Activated B cell treated with CpG ODN at 0.5 μM for 24 hours (primary cell): ENCODE measurements at regions not wholly inside any gene's neighbourhood (a gene's known extent, or its start where the extent isn't known, plus 50 kb on each side); places are given as distances from the start of the nearest gene placed in this dataset.

Experiments
- ATAC-seq: fragments of 200-7000 bp; cut with Tn5 transposase; one replicate; pipeline ENCODE4 v1.10.0; 2021; ENCODE audit warnings: low read depth, mild to moderate bottlenecking, moderate library complexity
- CTCF ChIA-PET: fragments of 350-600 bp; sonication (Branson Sonifier 250); formaldehyde crosslinking; loops from one replicate; lab custom pipeline; 2021; ENCODE audit warnings: antibody characterized with exemption; lab: Charles Lee
- POLR2A ChIA-PET: fragments of 350-600 bp; sonication (Branson Sonifier 250); formaldehyde crosslinking; loops from one replicate; lab custom pipeline; 2021; ENCODE audit warnings: antibody characterized with exemption; lab: Charles Lee
- DNase-seq: peaks from one replicate; pipeline ENCODE4 v3.0.0; 2022
- H3K27ac Mint-ChIP-seq: one replicate; pipeline ENCODE4 v1.8.0; 2020; ENCODE audit warnings: mixed read lengths
- H3K27me3 Mint-ChIP-seq: one replicate; pipeline ENCODE4 v1.8.0; 2021; ENCODE audit warnings: mixed read lengths
- H3K36me3 Mint-ChIP-seq: one replicate; pipeline ENCODE4 v1.8.0; 2021; ENCODE audit warnings: low read depth, mixed read lengths
- H3K4me1 Mint-ChIP-seq: one replicate; pipeline ENCODE4 v1.8.0; 2021; ENCODE audit warnings: mixed read lengths
- H3K4me3 Mint-ChIP-seq: one replicate; pipeline ENCODE4 v1.8.0; 2020; ENCODE audit warnings: mild to moderate bottlenecking, mixed read lengths
- H3K9me3 Mint-ChIP-seq: one replicate; pipeline ENCODE4 v1.8.0; 2020; ENCODE audit warnings: mixed read lengths
- intact Hi-C: fragments of 100-400 bp; cut with micrococcal nuclease; formaldehyde crosslinking; loops from one replicate; pipeline ENCODE4 v1.15.1; 2024
- TF ChIP-seq, protein P1 (sequence below): fragments of 200-600 bp; IDR thresholded peaks from one replicate; pipeline ENCODE4 v1.8.0; 2022; ENCODE audit warnings: antibody characterized with exemption, mild to moderate bottlenecking

- no peaks in the 10 kb centered on the region for H3K27me3 Mint-ChIP-seq
- DNase-seq = no peak
- ChIA-PET CTCF (no interaction called here), POLR2A (no interaction called here)
- no peaks in the 10 kb centered on the region for H3K36me3 Mint-ChIP-seq
- intact Hi-C loops = no loop called here
- no peaks in the 10 kb centered on the region for H3K4me1 Mint-ChIP-seq
- H3K4me3 Mint-ChIP-seq = no peak overlapping the region
- no peak for ATAC-seq
- H3K9me3 Mint-ChIP-seq = no peaks in the 10 kb centered on the region
- H3K27ac Mint-ChIP-seq = no peak overlapping the region
- TF ChIP-seq, protein P1, sequence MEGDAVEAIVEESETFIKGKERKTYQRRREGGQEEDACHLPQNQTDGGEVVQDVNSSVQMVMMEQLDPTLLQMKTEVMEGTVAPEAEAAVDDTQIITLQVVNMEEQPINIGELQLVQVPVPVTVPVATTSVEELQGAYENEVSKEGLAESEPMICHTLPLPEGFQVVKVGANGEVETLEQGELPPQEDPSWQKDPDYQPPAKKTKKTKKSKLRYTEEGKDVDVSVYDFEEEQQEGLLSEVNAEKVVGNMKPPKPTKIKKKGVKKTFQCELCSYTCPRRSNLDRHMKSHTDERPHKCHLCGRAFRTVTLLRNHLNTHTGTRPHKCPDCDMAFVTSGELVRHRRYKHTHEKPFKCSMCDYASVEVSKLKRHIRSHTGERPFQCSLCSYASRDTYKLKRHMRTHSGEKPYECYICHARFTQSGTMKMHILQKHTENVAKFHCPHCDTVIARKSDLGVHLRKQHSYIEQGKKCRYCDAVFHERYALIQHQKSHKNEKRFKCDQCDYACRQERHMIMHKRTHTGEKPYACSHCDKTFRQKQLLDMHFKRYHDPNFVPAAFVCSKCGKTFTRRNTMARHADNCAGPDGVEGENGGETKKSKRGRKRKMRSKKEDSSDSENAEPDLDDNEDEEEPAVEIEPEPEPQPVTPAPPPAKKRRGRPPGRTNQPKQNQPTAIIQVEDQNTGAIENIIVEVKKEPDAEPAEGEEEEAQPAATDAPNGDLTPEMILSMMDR = no peak
Measured at GRCh38 chr11:27968461-27968860, 139.5 kb downstream of the KIF18A start.

DNA sequence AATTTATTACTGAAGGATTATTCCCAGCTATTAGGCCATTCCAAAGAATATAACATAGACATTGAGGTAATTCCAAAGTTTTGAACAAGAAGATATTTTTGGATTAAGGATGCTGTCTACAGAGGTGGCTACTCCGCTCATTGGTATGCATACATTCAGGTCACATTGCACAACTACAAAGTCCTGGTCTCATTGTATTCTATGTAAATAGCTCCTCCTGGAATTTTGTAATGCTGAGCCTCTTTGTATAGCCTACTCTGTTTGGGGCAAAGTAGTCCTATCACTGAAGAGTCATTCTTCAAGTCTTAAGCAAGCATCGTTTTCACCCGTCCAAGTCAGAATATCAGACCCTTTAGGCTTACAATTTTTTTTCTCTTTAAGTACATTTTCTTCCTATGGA lies 142.4 kb downstream of the KIF18A start:
- no peak for ATAC-seq
- H3K27ac Mint-ChIP-seq = no peak overlapping the region
- no peaks in the 10 kb centered on the region for H3K4me1 Mint-ChIP-seq
- ChIA-PET POLR2A (no interaction called here), CTCF (no interaction called here)
- TF ChIP-seq, protein P1 = no peak
- H3K27me3 Mint-ChIP-seq = no peaks in the 10 kb centered on the region
- intact Hi-C loops = no loop called here
- DNase-seq = no peak
- no peak overlapping the region for H3K4me3 Mint-ChIP-seq
- no peaks in the 10 kb centered on the region for H3K36me3 Mint-ChIP-seq
- H3K9me3 Mint-ChIP-seq = no peaks in the 10 kb centered on the region

DNA sequence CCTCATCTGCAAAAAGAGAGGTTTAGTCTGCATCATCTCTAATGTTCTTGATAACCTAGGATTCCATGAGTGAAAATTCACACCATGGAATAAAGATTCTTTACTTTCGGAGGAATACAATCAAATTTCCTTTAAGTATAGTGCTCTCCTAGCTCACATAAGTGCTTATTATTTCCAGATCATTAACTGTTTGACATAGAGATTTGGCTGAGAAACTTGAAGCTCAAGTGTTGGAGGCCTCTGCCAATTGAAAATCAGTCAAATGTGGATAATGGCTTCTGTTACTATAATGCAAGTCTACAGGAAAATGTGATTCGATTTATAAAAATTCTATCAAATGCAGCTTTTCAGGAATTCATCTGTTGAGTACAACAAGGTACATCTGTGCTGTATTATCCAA lies 144.6 kb downstream of the KIF18A start:
- no peak overlapping the region for H3K27ac Mint-ChIP-seq

DNA sequence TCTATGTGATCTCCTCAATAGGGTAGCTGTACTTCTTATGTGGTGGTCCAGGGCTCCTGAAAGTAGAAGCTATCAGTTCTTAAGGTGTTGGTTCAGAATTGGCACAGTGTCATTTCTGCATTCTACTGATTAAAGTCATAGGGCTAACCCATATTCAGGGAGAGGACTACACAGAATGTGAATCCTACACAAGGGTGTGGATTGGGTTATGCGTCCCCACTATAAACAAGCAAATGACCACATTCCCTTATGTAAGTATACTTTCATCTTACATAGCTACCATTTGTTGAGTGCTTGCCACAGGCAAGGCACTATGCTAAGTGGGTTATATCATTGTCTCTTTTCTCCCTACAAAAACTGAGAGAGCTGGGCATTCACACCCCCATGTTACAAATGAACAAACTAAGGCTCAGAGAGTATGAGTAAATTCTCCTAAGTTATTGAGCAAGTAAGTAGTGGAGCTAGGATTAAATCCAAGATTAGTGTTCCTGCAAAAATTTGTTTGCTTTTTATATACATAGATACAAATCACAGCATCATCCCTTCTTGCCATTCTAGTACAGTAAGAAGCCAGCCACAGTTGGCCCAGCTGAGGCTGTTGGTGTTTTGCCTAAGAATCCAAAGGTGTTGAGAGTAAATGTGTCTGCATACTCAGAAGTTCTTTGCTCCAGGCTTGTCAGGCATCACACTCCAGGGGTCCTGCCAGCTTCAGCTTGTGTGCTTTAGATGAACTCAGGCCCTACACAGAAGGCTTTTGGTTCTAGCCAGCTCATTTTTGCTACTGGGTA lies 157.8 kb downstream of the KIF18A start:
- Mint-ChIP-seq H3K36me3 (no peaks in the 10 kb centered on the region), H3K27ac (no peak overlapping the region), H3K4me1 (no peaks in the 10 kb centered on the region), H3K27me3 (no peaks in the 10 kb centered on the region), H3K9me3 (peaks cover 2% of the 10 kb centered on the region), H3K4me3 (no peak overlapping the region)
- POLR2A ChIA-PET = no interaction called here
- intact Hi-C loops = no loop called here
- DNase-seq = no peak
- no peak for ATAC-seq
- TF ChIP-seq, protein P1 = no peak
- CTCF ChIA-PET = no interaction called here

More for the DNA sequence above, 144.6 kb downstream of the KIF18A start:
- ATAC-seq = no peak
- TF ChIP-seq, protein P1 = no peak
- intact Hi-C loops = no loop called here
- CTCF ChIA-PET = no interaction called here
- H3K36me3 Mint-ChIP-seq = no peaks in the 10 kb centered on the region
- POLR2A ChIA-PET = no interaction called here
- H3K27me3 Mint-ChIP-seq = no peaks in the 10 kb centered on the region
- H3K4me3 Mint-ChIP-seq = no peak overlapping the region
- no peaks in the 10 kb centered on the region for H3K4me1 Mint-ChIP-seq
- no peak for DNase-seq
- no peaks in the 10 kb centered on the region for H3K9me3 Mint-ChIP-seq

DNA sequence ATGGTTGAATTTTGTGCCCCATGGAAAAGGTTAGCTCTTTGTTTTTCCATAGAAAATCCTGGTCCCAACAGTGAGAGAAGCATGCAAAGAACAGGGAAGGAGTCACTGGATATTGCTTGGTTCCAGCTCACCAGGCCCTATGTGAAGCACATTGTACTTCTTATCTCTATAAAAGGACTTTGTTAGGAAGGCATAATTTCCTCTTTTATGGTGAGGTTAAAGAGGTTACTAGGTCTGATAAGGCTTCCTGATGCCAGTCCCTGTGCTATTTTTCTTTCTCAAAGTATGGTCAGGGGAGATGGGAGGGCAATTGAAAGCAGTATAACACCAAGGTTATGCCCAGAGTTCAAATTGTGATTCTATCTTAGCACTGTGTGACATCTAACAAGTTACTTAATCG lies 162.6 kb downstream of the KIF18A start:
- no peaks in the 10 kb centered on the region for H3K27me3 Mint-ChIP-seq
- ChIA-PET CTCF (no interaction called here), POLR2A (no interaction called here)
- no peaks in the 10 kb centered on the region for H3K4me1 Mint-ChIP-seq
- no peaks in the 10 kb centered on the region for H3K36me3 Mint-ChIP-seq
- ATAC-seq = no peak
- TF ChIP-seq, protein P1 = no peak
- intact Hi-C loops = no loop called here
- H3K4me3 Mint-ChIP-seq = no peak overlapping the region
- H3K9me3 Mint-ChIP-seq = peaks cover 2% of the 10 kb centered on the region
- no peak overlapping the region for H3K27ac Mint-ChIP-seq
- no peak for DNase-seq
